ENCODE measurements at regions not wholly inside any gene's neighbourhood (a gene's known extent, or its start where the extent isn't known, plus 50 kb on each side); places are given as distances from the start of the nearest gene placed in this dataset.

- Histone ChIP-seq H3K27ac (no peak overlapping the region), H3K27me3 (ENCODE audit: insufficient read depth in 3 of 3, low read length in 2 of 3) (no peaks in the 10 kb centered on the region), H3K4me3 (no peak overlapping the region), H3K4me1 (no peaks in the 10 kb centered on the region), H3K9me3 (no peaks in the 10 kb centered on the region), H3K36me3 (ENCODE audit: insufficient read depth in 1 of 2, low read depth in 1 of 2) (no peaks in the 10 kb centered on the region)
- DNase-seq (no peak), ATAC-seq (no peak)
- TF ChIP-seq, protein P1, sequence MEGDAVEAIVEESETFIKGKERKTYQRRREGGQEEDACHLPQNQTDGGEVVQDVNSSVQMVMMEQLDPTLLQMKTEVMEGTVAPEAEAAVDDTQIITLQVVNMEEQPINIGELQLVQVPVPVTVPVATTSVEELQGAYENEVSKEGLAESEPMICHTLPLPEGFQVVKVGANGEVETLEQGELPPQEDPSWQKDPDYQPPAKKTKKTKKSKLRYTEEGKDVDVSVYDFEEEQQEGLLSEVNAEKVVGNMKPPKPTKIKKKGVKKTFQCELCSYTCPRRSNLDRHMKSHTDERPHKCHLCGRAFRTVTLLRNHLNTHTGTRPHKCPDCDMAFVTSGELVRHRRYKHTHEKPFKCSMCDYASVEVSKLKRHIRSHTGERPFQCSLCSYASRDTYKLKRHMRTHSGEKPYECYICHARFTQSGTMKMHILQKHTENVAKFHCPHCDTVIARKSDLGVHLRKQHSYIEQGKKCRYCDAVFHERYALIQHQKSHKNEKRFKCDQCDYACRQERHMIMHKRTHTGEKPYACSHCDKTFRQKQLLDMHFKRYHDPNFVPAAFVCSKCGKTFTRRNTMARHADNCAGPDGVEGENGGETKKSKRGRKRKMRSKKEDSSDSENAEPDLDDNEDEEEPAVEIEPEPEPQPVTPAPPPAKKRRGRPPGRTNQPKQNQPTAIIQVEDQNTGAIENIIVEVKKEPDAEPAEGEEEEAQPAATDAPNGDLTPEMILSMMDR (IDR thresholded peaks at IDR 0.05), result no peak
- intact Hi-C loops (cut with DNase I), result no loop called here
- 42 to 46% (median 42%) methylated on average over 3 of the region's 3 CpGs for WGBS, 3 donors
Observed at GRCh38 chr1:69263921-69264391, 303.8 kb upstream of the LRRC7 start.

DNA sequence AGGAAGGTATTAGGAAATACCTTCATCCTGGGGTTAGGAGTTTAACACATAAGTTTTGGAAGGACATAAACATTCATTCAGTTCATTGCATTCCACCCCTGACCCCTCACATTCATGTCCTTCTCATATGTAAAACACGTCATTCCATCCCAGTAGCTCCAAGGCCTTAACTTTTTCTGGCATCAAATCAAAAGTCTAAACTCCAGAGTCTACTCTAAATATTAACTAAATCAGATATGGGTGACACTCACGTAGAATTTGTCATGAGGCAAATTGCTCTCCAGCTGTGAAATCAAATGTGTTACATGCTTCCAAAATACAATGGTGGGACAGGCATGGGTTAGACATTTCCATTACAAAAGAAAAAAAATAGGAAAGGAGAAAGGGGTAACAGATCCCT is 298.2 kb upstream of the LRRC7 start:
- Histone ChIP-seq H3K4me1 (no peaks in the 10 kb centered on the region), H3K27ac (no peak overlapping the region), H3K9me3 (no peaks in the 10 kb centered on the region), H3K4me3 (no peak overlapping the region), H3K27me3 (ENCODE audit: insufficient read depth in 3 of 3, low read length in 2 of 3) (no peaks in the 10 kb centered on the region), H3K36me3 (ENCODE audit: insufficient read depth in 1 of 2, low read depth in 1 of 2) (no peaks in the 10 kb centered on the region)
- 48 to 62% (median 61%) methylated on average over 2 of the region's 2 CpGs for WGBS, 3 donors
- TF ChIP-seq, protein P1 (IDR thresholded peaks at IDR 0.05), result no peak
- DNase-seq, result no peak
- no peak for ATAC-seq
- intact Hi-C loops (cut with DNase I), result no loop called here

DNA sequence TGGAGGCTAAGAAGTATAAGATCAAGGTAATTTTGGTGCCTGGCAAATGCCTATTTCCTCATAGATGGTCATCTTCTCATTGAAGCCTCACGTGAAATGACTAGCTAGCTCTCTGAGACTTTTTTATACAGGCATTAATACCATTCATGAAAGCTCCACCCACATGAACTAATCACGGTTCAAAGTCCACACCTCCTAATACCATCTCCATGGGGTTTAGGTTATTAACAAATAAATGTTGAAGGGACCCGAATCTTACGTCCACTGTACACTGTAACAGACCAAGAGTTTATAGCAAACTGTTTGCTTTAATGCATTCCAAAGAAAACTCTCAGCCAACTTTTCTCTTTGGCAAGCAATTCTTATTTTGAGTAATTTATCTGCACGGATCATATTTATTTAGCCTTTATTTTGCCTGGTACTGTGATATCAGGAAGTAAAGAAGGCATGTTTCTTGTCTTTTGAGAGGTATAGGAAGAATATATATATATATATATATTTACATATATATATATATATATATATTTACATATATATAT is 296.1 kb upstream of the LRRC7 start:
- 32 to 47% (median 35%) methylated on average over 5 of the region's 5 CpGs for WGBS, 3 donors
- Histone ChIP-seq H3K4me1 (no peaks in the 10 kb centered on the region), H3K27me3 (ENCODE audit: insufficient read depth in 3 of 3, low read length in 2 of 3) (no peaks in the 10 kb centered on the region), H3K9me3 (no peaks in the 10 kb centered on the region), H3K36me3 (ENCODE audit: insufficient read depth in 1 of 2, low read depth in 1 of 2) (no peaks in the 10 kb centered on the region), H3K27ac (no peak overlapping the region), H3K4me3 (no peak overlapping the region)
- TF ChIP-seq, protein P1 (IDR thresholded peaks at IDR 0.05), result no peak
- no peak for ATAC-seq
- no peak for DNase-seq
- intact Hi-C loops (cut with DNase I), result no loop called here

GRCh38 chr1:69272684-69273083 is 295.0 kb upstream of the LRRC7 start:
- H3K4me1 ChIP-seq, result no peaks in the 10 kb centered on the region
- H3K27me3 ChIP-seq (ENCODE audit: insufficient read depth in 3 of 3, low read length in 2 of 3), result no peaks in the 10 kb centered on the region
- 87 to 92% (median 90%) methylated on average over 4 of the region's 4 CpGs for WGBS, 3 donors
- TF ChIP-seq, protein P1 (IDR thresholded peaks at IDR 0.05), result no peak
- ATAC-seq (no peak), DNase-seq (no peak)
- intact Hi-C loops (cut with DNase I), result no loop called here
- H3K27ac ChIP-seq, result no peak overlapping the region
- no peaks in the 10 kb centered on the region for H3K36me3 ChIP-seq (ENCODE audit: insufficient read depth in 1 of 2, low read depth in 1 of 2)
- no peak overlapping the region for H3K4me3 ChIP-seq
- H3K9me3 ChIP-seq, result no peaks in the 10 kb centered on the region

GRCh38 chr1:69278923-69279322 is 288.8 kb upstream of the LRRC7 start:
- H3K4me1 ChIP-seq, result no peaks in the 10 kb centered on the region
- TF ChIP-seq, protein P1 (IDR thresholded peaks at IDR 0.05), result no peak
- no peak overlapping the region for H3K4me3 ChIP-seq
- no peak for ATAC-seq
- no peak overlapping the region for H3K27ac ChIP-seq
- no peaks in the 10 kb centered on the region for H3K27me3 ChIP-seq (ENCODE audit: insufficient read depth in 3 of 3, low read length in 2 of 3)
- intact Hi-C loops (cut with DNase I), result no loop called here
- no peak for DNase-seq
- WGBS, 3 donors, result 72 to 93% (median 77%) methylated on average over 2 of the region's 2 CpGs
- H3K9me3 ChIP-seq, result no peaks in the 10 kb centered on the region
- H3K36me3 ChIP-seq (ENCODE audit: insufficient read depth in 1 of 2, low read depth in 1 of 2), result no peaks in the 10 kb centered on the region

Data from psoas muscle (tissue), 7 donors.